K562 (cell line): ENCODE measurements at regions not wholly inside any gene's neighbourhood (a gene's known extent, or its start where the extent isn't known, plus 50 kb on each side); places are given as distances from the start of the nearest gene placed in this dataset.

ENCODE experiments used
- CREB1 ChIP-seq, 2 experiments: sonication (generic) in 1 of 2; formaldehyde crosslinking in 1 of 2; IDR thresholded peaks; 2 replicates each; pipeline versions ENCODE4 v1.6.1 to v1.8.0; 2012 to 2022; ENCODE audit warnings: inconsistent platforms in 1 of 2, mild to moderate bottlenecking in 1 of 2, missing genetic modification reagents in 1 of 2, moderate library complexity in 1 of 2
- CTCF ChIP-seq, 3 experiments: IDR thresholded peaks in 2 of 3; conservative IDR thresholded peaks in 1 of 3; 2 replicates each; pipeline ENCODE4 v1.5.1; 2011 to 2012; ENCODE audit warnings: low read length in 3 of 3, mild to moderate bottlenecking in 3 of 3, control low read depth in 2 of 3, improper control_type of control experiment in 1 of 3, inconsistent platforms in 1 of 3, low read depth in 1 of 3, mixed read lengths in 1 of 3, moderate library complexity in 1 of 3; ENCODE audit not compliant: insufficient read depth in 2 of 3
- HINFP ChIP-seq: fragments of 450-650 bp; conservative IDR thresholded peaks from 2 replicates; pipeline ENCODE4 v1.6.1; 2016; ENCODE audit warnings: missing genetic modification characterization, low read depth, mild to moderate bottlenecking, control low read depth, missing compliant biosample characterization
- MLX ChIP-seq, 2 experiments: fragments of 450-650 bp in 1 of 2; sonication (generic) in 1 of 2; formaldehyde crosslinking; conservative IDR thresholded peaks; 2 replicates each; pipeline versions ENCODE4 v1.4.0 to v1.8.1; 2020 to 2022; ENCODE audit warnings: mild to moderate bottlenecking in 1 of 2, missing genetic modification reagents in 1 of 2
- POLR2AphosphoS5 ChIP-seq: IDR thresholded peaks from 2 replicates; pipeline ENCODE4 v1.6.1; 2011; ENCODE audit warnings: mild to moderate bottlenecking, low read depth, low read length, moderate library complexity; ENCODE audit not compliant: control insufficient read depth, insufficient read depth
- PTRF ChIP-seq: fragments of 450-650 bp; IDR thresholded peaks from 2 replicates; pipeline ENCODE4 v1.6.1; 2016; ENCODE audit warnings: mild to moderate bottlenecking, missing genetic modification characterization, missing compliant biosample characterization
- USF2 ChIP-seq: sonication (generic); formaldehyde crosslinking; IDR thresholded peaks from 2 replicates; pipeline ENCODE4 v1.5.0; 2020; ENCODE audit warnings: missing genetic modification reagents
- ZKSCAN1 ChIP-seq: fragments of 150-350 bp; IDR thresholded peaks from 2 replicates; pipeline ENCODE4 v1.6.1; 2016; ENCODE audit warnings: low read depth, low read length
- ZNF449 ChIP-seq: fragments of 250-450 bp; sonication (Bioruptor Pico); IDR thresholded peaks from 2 replicates; pipeline ENCODE4 v1.8.0; 2022; ENCODE audit warnings: moderate library complexity, mild to moderate bottlenecking, inconsistent platforms
- ZNF696 ChIP-seq: fragments of 250-450 bp; sonication (Bioruptor Pico); conservative IDR thresholded peaks from 2 replicates; pipeline ENCODE4 v1.4.0; 2020; ENCODE audit warnings: mild to moderate bottlenecking, moderate library complexity
- ZZZ3 ChIP-seq: fragments of 450-650 bp; IDR thresholded peaks from 2 replicates; pipeline ENCODE4 v1.6.1; 2016; ENCODE audit warnings: antibody characterized with exemption, mild to moderate bottlenecking, moderate library complexity

- TF ChIP-seq HINFP (tag) = no peak
- TF ChIP-seq ZNF449 (CRISPR knock-in tag) = no peak
- no peak for TF ChIP-seq CREB1 (IDR thresholded peaks at IDR 0.05)
- no peak for TF ChIP-seq CREB1 (CRISPR knock-in tag; IDR thresholded peaks at IDR 0.05)
- TF ChIP-seq ZKSCAN1 = no peak
- TF ChIP-seq USF2 (CRISPR knock-in tag) = no peak
- TF ChIP-seq PTRF (tag) = no peak
- no peak for TF ChIP-seq ZNF696 (CRISPR knock-in tag)
- TF ChIP-seq MLX (CRISPR knock-in tag; conservative IDR thresholded peaks at IDR 0.05) = no peak
- TF ChIP-seq CTCF (IDR thresholded peaks at IDR 0.05 in 2 of 3, conservative IDR thresholded peaks at IDR 0.05 in 1 of 3; ENCODE audit: insufficient read depth in 2 of 3, low read depth in 1 of 3, low read length in 3 of 3) = no peak
- TF ChIP-seq POLR2AphosphoS5 = no peak
- TF ChIP-seq ZZZ3 = no peak
These were observed 79.4 kb downstream of the TFPI2 start for GRCh38 chr7:93811198-93811597.
